B cell (primary cell): ENCODE measurements at regions not wholly inside any gene's neighbourhood (a gene's known extent, or its start where the extent isn't known, plus 50 kb on each side); places are given as distances from the start of the nearest gene placed in this dataset.

Experiments used
- ATAC-seq: fragments of 200-7000 bp; cut with Tn5 transposase; one replicate; pipeline ENCODE4 v1.10.0; 2021; ENCODE audit warnings: low read depth, mild to moderate bottlenecking, moderate number of reproducible peaks, moderate library complexity
- CTCF ChIA-PET: fragments of 350-600 bp; sonication (Branson Sonifier 250); formaldehyde crosslinking; loops from one replicate; lab custom pipeline; 2021; ENCODE audit warnings: antibody characterized with exemption, inconsistent platforms; lab: Charles Lee
- POLR2A ChIA-PET: fragments of 350-600 bp; sonication (Branson Sonifier 250); formaldehyde crosslinking; loops from one replicate; lab custom pipeline; 2021; ENCODE audit warnings: antibody characterized with exemption; lab: Charles Lee
- DNase-seq: peaks from one replicate; pipeline ENCODE4 v3.0.0; 2013
- H2AFZ ChIP-seq: 2 replicates; pipeline ENCODE4 v1.6.1; 2012; ENCODE audit warnings: mild to moderate bottlenecking, low read depth, low read length; ENCODE audit not compliant: insufficient read depth, poor library complexity, severe bottlenecking
- H3K27ac ChIP-seq, 2 donors: 1 replicate in 1 of 2; 2 replicates in 1 of 2; pipeline ENCODE4 v1.5.1; 2012 to 2013; ENCODE audit warnings: low read length in 2 of 2, mild to moderate bottlenecking in 2 of 2, moderate library complexity in 1 of 2
- H3K27me3 ChIP-seq, 4 experiments: fragments of 200-600 bp in 1 of 4; sonication (generic) in 1 of 4; replicated peaks in 1 of 4; 1 replicate in 2 of 4; 2 replicates in 2 of 4; pipeline versions ENCODE4 v1.6.1 to v1.7.0; 2013 to 2016; ENCODE audit warnings: low read length in 3 of 4, mild to moderate bottlenecking in 2 of 4, mixed read lengths in 1 of 4, moderate library complexity in 1 of 4; ENCODE audit not compliant: insufficient read depth in 4 of 4, control insufficient read depth in 3 of 4; ENCODE audit errors: control extremely low read depth in 1 of 4
- H3K36me3 ChIP-seq, 2 experiments: replicated peaks in 1 of 2; 1 replicate in 1 of 2; 2 replicates in 1 of 2; pipeline versions ENCODE4 v1.6.1 to v1.7.1; 2013; ENCODE audit warnings: low read length in 1 of 2; ENCODE audit not compliant: insufficient read depth in 2 of 2, control insufficient read depth in 1 of 2; ENCODE audit errors: control extremely low read depth in 1 of 2, extremely low read depth in 1 of 2
- H3K4me1 ChIP-seq, 2 donors: fragments of 200-600 bp in 1 of 2; sonication (generic) in 1 of 2; 1 replicate in 1 of 2; 2 replicates in 1 of 2; pipeline versions ENCODE4 v1.5.1 to v1.6.1; 2013 to 2017; ENCODE audit warnings: low read length in 2 of 2; ENCODE audit not compliant: control insufficient read depth in 2 of 2, insufficient read depth in 2 of 2
- H3K4me2 ChIP-seq: replicated peaks from 2 replicates; pipeline ENCODE3; 2012; ENCODE audit warnings: mild to moderate bottlenecking, low read depth, low read length; ENCODE audit not compliant: poor library complexity, severe bottlenecking
- H3K4me3 ChIP-seq, 5 experiments: fragments of 200-600 bp in 1 of 5; sonication (generic) in 1 of 5; 1 replicate in 3 of 5; 2 replicates in 2 of 5; pipeline versions ENCODE4 v1.5.1 to v1.7.0; 2011 to 2016; ENCODE audit warnings: low read length in 4 of 5, mild to moderate bottlenecking in 4 of 5, low read depth in 2 of 5, control low read depth in 1 of 5, moderate library complexity in 1 of 5; ENCODE audit not compliant: insufficient read depth in 1 of 5; ENCODE audit errors: control extremely low read depth in 1 of 5, extremely low read depth in 1 of 5
- H3K79me2 ChIP-seq: fragments of 200-600 bp; sonication (generic); one replicate; pipeline ENCODE4 v1.6.0; 2016; ENCODE audit warnings: low read length; ENCODE audit not compliant: control insufficient read depth, insufficient read depth
- H3K9ac ChIP-seq: fragments of 200-600 bp; sonication (generic); 2 replicates; pipeline ENCODE4 v1.6.1; 2017; ENCODE audit warnings: mild to moderate bottlenecking, low read length, moderate library complexity
- H3K9me3 ChIP-seq, 3 donors: one replicate each; pipeline versions ENCODE4 v1.6.1 to v1.7.1; 2013; ENCODE audit warnings: low read length in 2 of 3; ENCODE audit not compliant: control insufficient read depth in 2 of 3, insufficient read depth in 1 of 3; ENCODE audit errors: control extremely low read depth in 1 of 3
- H4K20me1 ChIP-seq: 2 replicates; pipeline ENCODE4 v1.6.0; 2012; ENCODE audit warnings: mild to moderate bottlenecking, low read length; ENCODE audit not compliant: insufficient read depth, control insufficient read depth, poor library complexity, severe bottlenecking
- H3K27ac Mint-ChIP-seq: one replicate; pipeline ENCODE4 v1.8.0; 2021; ENCODE audit warnings: mixed read lengths
- H3K27me3 Mint-ChIP-seq: one replicate; pipeline ENCODE4 v1.8.0; 2021; ENCODE audit warnings: mixed read lengths
- H3K4me1 Mint-ChIP-seq: one replicate; pipeline ENCODE4 v1.8.0; 2021; ENCODE audit warnings: mixed read lengths
- H3K4me3 Mint-ChIP-seq: one replicate; pipeline ENCODE4 v1.8.0; 2021; ENCODE audit warnings: mixed read lengths
- H3K9me3 Mint-ChIP-seq: one replicate; pipeline ENCODE4 v1.8.0; 2022; ENCODE audit warnings: mixed read lengths; ENCODE audit not compliant: insufficient read depth
- EZH2 ChIP-seq: IDR thresholded peaks from 2 replicates; pipeline ENCODE4 v1.6.1; 2012; ENCODE audit warnings: borderline replicate concordance, low read depth, mild to moderate bottlenecking, moderate library complexity, low read length; ENCODE audit not compliant: insufficient read depth, poor library complexity, severe bottlenecking
- WGBS: methylation state at CpG from one replicate; pipeline ENCODE4 v1.1.5; 2013; ENCODE audit warnings: missing lambda C conversion rate; ENCODE audit not compliant: insufficient coverage; 5-methylcytosine and 5-hydroxymethylcytosine counted together
- intact Hi-C: fragments of 100-400 bp; cut with micrococcal nuclease; formaldehyde crosslinking; loops from one replicate; pipeline ENCODE4 v1.10.0; 2022
- TF ChIP-seq, protein P1 (sequence below): fragments of 200-600 bp; IDR thresholded peaks from one replicate; pipeline ENCODE4 v1.8.0; 2022; ENCODE audit warnings: antibody characterized with exemption, mild to moderate bottlenecking

DNA sequence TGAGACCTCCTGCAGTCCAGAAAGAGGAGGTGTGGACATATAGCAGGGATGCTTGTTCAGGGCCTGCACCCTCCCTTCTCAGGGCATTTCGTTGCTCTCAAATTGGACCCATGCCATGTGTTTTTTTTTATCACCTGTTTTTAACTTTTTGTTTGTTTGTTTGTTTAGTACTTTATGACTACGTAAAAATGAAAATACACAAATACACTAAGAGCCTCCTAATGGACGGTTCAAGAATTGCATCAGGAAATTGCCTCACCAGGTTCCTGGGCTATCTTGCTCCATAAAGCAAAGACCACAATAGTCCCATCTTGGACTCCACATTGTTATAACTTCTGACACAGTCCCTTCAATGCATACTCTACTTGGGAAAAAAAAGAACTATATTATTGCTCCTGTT lies 1685.9 kb upstream of the TENM3 start:
- intact Hi-C loops, result no loop called here
- no peaks in the 10 kb centered on the region for H3K9me3 ChIP-seq
- H3K9ac ChIP-seq, result no peak overlapping the region
- H3K36me3 ChIP-seq, result no peaks in the 10 kb centered on the region
- no peak overlapping the region for H3K4me3 ChIP-seq
- Mint-ChIP-seq H3K4me1 (no peaks in the 10 kb centered on the region), H3K27me3 (no peaks in the 10 kb centered on the region), H3K4me3 (no peak overlapping the region), H3K27ac (no peak overlapping the region), H3K9me3 (no peaks in the 10 kb centered on the region)
- CTCF ChIA-PET, result no interaction called here
- H2AFZ ChIP-seq, result no peak overlapping the region
- no peaks in the 10 kb centered on the region for H3K27me3 ChIP-seq
- no peak for TF ChIP-seq EZH2
- TF ChIP-seq, protein P1, sequence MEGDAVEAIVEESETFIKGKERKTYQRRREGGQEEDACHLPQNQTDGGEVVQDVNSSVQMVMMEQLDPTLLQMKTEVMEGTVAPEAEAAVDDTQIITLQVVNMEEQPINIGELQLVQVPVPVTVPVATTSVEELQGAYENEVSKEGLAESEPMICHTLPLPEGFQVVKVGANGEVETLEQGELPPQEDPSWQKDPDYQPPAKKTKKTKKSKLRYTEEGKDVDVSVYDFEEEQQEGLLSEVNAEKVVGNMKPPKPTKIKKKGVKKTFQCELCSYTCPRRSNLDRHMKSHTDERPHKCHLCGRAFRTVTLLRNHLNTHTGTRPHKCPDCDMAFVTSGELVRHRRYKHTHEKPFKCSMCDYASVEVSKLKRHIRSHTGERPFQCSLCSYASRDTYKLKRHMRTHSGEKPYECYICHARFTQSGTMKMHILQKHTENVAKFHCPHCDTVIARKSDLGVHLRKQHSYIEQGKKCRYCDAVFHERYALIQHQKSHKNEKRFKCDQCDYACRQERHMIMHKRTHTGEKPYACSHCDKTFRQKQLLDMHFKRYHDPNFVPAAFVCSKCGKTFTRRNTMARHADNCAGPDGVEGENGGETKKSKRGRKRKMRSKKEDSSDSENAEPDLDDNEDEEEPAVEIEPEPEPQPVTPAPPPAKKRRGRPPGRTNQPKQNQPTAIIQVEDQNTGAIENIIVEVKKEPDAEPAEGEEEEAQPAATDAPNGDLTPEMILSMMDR, result no peak
- no peaks in the 10 kb centered on the region for H3K4me1 ChIP-seq
- no peaks in the 10 kb centered on the region for H3K79me2 ChIP-seq
- no peak overlapping the region for H3K4me2 ChIP-seq
- DNase-seq (no peak), ATAC-seq (no peak)
- POLR2A ChIA-PET, result no interaction called here
- 100% methylated on average over 1 of the region's 3 CpGs for WGBS
- no peaks in the 10 kb centered on the region for H4K20me1 ChIP-seq
- H3K27ac ChIP-seq, result no peak overlapping the region

DNA sequence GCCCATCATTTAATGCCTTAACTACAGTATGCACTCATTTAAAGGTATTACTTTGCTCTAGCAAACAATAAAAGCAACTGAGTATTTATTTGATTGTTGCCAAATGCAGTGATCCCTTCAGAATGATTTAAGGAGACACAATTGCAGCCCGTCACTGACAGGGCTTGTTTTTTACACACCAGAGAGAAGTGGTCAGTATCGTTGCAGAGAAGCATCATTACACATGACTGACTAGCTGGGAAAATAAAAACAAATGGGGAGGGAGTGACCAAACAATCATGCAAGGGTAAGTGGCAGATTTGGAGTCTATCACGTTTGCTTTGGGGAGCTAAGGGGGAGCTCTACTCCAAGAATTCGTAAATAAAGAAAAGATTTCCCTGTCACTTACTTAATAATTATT lies 1685.3 kb upstream of the TENM3 start:
- Histone ChIP-seq H4K20me1 (no peaks in the 10 kb centered on the region), H3K9ac (no peak overlapping the region), H3K36me3 (no peaks in the 10 kb centered on the region), H3K27me3 (no peaks in the 10 kb centered on the region), H3K4me2 (no peak overlapping the region), H3K79me2 (no peaks in the 10 kb centered on the region), H3K9me3 (no peaks in the 10 kb centered on the region), H3K4me3 (no peak overlapping the region), H3K27ac (no peak overlapping the region), H2AFZ (no peak overlapping the region), H3K4me1 (no peaks in the 10 kb centered on the region)
- intact Hi-C loops, result no loop called here
- H3K4me1 Mint-ChIP-seq, result no peaks in the 10 kb centered on the region
- POLR2A ChIA-PET, result no interaction called here
- no peak for DNase-seq
- ATAC-seq, result no peak
- no peak overlapping the region for H3K4me3 Mint-ChIP-seq
- no peaks in the 10 kb centered on the region for H3K9me3 Mint-ChIP-seq
- WGBS, result no CpG with 5 or more reads among the region's 4 CpGs
- no peaks in the 10 kb centered on the region for H3K27me3 Mint-ChIP-seq
- H3K27ac Mint-ChIP-seq, result no peak overlapping the region
- no peak for TF ChIP-seq EZH2
- TF ChIP-seq, protein P1, result no peak
- CTCF ChIA-PET, result no interaction called here
